Choroid plexus epithelial cell (primary cell): ENCODE measurements at regions not wholly inside any gene's neighbourhood (a gene's known extent, or its start where the extent isn't known, plus 50 kb on each side); places are given as distances from the start of the nearest gene placed in this dataset.

Experiments used
- DNase-seq: peaks from one replicate; pipeline ENCODE4 v3.0.0-alpha.2; 2010; ENCODE audit warnings: low read depth
- H3K4me3 ChIP-seq: 2 replicates; pipeline ENCODE4 v1.5.1; 2011; ENCODE audit warnings: low read depth, mild to moderate bottlenecking, control low read depth, low read length, moderate library complexity
- TF ChIP-seq, protein P1 (sequence below): conservative IDR thresholded peaks from 2 replicates; pipeline ENCODE4 v1.5.1; 2011; ENCODE audit warnings: low read depth, mild to moderate bottlenecking, control low read depth, inconsistent platforms, low read length, moderate library complexity

DNA sequence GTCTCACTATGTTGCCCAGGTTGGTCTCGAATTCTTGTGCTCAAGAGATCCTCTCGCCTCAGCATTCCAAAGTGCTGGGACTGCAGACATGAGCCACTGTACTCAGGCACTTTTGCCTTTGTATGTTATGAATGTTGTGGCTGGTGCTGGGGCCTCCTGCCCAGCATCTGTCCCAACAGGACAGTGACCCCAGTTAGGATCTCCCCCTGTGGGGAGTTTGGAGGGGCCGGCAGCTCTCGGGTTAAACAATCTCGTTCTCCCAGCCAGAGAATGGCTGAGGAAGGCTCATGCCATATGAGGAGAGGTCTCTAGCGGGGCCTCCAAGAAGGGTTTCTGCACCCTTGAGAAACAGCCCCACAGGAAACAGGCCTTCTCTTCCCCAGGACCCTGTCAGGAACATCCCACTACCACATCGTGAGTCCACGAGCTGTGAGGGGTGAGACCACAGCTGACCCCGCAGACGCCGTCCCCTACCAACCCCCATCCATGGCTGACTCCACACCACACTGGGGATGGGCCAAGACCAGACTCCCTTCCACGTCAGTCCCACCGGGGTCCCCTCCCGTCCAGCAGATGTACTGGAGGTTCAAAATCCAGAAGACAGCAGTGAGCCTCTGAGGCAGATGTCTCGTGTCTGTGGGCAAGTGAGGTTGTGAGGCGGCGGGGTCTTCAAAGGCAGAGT, 54.1 kb downstream of the SHANK2 start:
- DNase-seq, result no peak
- H3K4me3 ChIP-seq, result no peak overlapping the region
- TF ChIP-seq, protein P1, sequence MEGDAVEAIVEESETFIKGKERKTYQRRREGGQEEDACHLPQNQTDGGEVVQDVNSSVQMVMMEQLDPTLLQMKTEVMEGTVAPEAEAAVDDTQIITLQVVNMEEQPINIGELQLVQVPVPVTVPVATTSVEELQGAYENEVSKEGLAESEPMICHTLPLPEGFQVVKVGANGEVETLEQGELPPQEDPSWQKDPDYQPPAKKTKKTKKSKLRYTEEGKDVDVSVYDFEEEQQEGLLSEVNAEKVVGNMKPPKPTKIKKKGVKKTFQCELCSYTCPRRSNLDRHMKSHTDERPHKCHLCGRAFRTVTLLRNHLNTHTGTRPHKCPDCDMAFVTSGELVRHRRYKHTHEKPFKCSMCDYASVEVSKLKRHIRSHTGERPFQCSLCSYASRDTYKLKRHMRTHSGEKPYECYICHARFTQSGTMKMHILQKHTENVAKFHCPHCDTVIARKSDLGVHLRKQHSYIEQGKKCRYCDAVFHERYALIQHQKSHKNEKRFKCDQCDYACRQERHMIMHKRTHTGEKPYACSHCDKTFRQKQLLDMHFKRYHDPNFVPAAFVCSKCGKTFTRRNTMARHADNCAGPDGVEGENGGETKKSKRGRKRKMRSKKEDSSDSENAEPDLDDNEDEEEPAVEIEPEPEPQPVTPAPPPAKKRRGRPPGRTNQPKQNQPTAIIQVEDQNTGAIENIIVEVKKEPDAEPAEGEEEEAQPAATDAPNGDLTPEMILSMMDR, result no peak

DNA sequence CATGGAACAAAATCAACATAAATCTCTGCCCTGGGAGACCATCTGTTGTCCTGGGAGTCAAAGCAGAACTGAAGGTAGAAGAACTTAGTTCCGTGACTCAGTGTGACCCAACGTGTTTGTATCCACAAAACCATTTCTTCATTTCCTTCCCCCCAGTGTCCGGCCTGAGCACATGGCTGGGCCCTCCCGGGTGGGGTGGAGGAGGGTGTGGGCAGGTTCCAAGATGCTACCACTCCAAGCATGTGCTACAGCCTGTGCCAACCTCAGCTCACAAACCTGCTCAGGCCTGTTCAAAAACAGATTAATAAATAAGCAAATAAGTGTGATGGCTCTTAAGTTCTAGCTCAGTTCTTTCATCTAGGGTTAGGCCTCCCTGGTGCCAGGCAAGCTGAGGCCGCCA, 55.3 kb downstream of the SHANK2 start:
- DNase-seq, result no peak
- TF ChIP-seq, protein P1, result no peak
- H3K4me3 ChIP-seq, result no peak overlapping the region

DNA sequence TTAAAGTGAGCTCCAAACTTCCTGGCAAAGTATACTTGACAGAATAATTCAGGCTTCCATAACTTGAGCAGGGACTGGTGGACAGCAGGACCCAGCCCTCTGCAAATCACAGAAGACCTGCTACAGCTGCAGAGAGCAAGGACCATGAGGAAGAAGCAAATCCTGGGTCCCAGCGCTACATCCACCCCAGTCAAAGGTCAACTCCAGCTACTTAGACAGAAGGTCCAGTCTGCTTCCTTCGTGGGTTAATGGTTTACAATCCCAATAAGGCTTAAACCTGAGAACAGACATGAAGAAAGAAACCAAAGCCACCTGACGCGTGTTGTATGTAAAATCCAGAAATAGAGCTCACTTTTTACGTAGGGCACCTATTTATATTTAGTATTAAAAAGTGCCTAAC, 57.7 kb downstream of the SHANK2 start:
- TF ChIP-seq, protein P1, result no peak
- no peak overlapping the region for H3K4me3 ChIP-seq
- DNase-seq, result no peak

DNA sequence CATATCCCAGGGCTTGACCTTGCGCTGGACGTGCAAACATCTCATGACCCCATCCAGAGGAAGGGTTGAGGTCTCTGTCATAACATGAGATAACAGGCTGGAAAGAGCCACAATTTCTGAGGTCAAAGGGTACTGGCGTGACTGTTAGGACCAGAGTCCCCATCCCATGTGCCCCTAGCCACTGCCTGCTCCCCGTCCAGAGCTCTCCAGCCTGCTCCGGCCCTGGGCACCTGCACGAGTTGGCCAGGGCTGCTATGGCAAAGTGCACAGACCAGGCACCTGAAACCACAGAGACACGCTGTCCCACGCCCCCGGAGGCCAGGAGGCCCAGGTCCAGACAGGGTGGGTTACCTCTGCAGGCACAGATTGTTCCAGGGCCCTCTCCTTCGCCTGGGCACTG, 58.9 kb downstream of the SHANK2 start:
- DNase-seq, result no peak
- TF ChIP-seq, protein P1, result no peak
- H3K4me3 ChIP-seq, result no peak overlapping the region

DNA sequence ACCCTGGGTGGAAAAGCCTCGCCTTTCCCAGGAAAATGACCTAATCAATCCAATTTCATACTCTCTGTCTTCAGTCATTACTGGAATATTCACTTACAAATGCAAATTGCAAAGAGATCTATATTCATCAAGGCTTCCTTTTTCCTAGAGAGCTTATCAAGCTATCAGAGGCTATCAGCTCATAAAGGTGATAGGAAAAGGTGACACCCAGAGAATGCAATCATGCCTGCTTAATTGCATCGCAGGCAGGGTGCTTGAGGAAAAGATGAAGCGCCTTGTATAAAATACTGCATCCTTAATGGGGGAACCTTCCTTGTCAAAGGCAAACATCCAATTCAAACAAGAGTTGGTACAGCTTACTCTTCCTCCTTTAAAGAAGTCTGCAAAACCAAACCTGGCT, 59.7 kb downstream of the SHANK2 start:
- no peak overlapping the region for H3K4me3 ChIP-seq
- TF ChIP-seq, protein P1, result no peak
- DNase-seq, result no peak

DNA sequence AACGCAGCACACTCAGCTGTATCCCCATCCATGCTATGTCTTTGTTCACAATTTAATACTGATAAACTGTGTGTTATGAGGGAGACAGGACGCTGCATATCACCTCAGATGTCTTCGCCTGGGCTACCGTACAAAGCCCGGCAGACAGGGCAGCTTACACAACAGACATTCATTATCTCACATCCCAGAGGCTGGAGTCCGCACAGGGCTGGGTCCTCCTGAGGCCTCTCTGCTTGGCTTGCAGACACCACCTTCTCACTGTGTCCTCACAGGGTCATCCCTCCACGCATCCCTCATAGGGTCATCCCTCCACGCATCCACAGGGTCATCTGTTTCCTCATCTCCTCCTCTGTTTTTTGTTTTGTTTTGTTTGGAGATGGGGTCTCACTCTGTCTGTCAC, 61.2 kb downstream of the SHANK2 start:
- H3K4me3 ChIP-seq, result no peak overlapping the region
- TF ChIP-seq, protein P1, result no peak
- DNase-seq, result no peak

DNA sequence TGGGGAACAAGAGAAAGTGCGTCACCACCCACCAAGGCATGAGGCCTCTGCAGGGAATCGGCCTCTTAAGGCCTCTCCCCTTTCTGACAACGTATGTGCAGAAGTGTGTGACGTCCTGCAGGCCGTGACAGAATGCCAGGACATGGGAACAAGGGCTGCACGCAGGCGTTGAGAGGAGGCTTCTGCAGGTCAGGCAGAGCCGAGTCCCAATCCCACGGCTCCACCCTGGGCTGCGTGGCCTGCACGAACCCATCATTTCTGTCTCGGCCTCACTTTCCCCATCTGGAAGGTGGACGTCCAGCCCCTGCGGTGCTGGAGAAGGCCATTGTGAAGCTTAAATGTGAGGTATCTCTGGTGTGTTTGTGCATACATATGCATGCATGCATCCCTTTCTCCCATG, 61.8 kb downstream of the SHANK2 start:
- H3K4me3 ChIP-seq, result no peak overlapping the region
- TF ChIP-seq, protein P1, result no peak
- DNase-seq, result no peak
